DMS114 treated with DMSO at 0.1 percent for 48 hours (cell line): ENCODE measurements at regions not wholly inside any gene's neighbourhood (a gene's known extent, or its start where the extent isn't known, plus 50 kb on each side); places are given as distances from the start of the nearest gene placed in this dataset.

Source experiments
- DNase-seq: peaks from one replicate; lab custom pipeline; 2025; ENCODE audit not compliant: unreplicated experiment; lab: John Stamatoyannopoulos, UW

GRCh38 chr2:120807751-120808150 lies 72.1 kb downstream of the GLI2 start:
- no peak for DNase-seq

- DNase-seq = no peak
Measured at GRCh38 chr2:120809151-120809550, 73.5 kb downstream of the GLI2 start.

GRCh38 chr2:120809609-120810440 lies 74.2 kb downstream of the GLI2 start:
- DNase-seq = no peak

- no peak for DNase-seq
Measured at GRCh38 chr2:120810639-120811038, 75.0 kb downstream of the GLI2 start.

GRCh38 chr2:120812866-120813265 lies 77.2 kb downstream of the GLI2 start:
- no peak for DNase-seq

GRCh38 chr2:120814352-120814751 lies 78.7 kb downstream of the GLI2 start:
- no peak for DNase-seq

- no peak for DNase-seq
Measured at GRCh38 chr2:120815292-120815691, 79.6 kb downstream of the GLI2 start.

GRCh38 chr2:120817136-120817955 lies 81.7 kb downstream of the GLI2 start:
- no peak for DNase-seq

GRCh38 chr2:120817956-120818325 lies 82.3 kb downstream of the GLI2 start:
- no peak for DNase-seq

GRCh38 chr2:120818441-120818920 lies 82.8 kb downstream of the GLI2 start:
- no peak for DNase-seq

- no peak for DNase-seq
Measured at GRCh38 chr2:120819720-120820210, 84.1 kb downstream of the GLI2 start.

- no peak for DNase-seq
Measured at GRCh38 chr2:120820263-120820952, 84.7 kb downstream of the GLI2 start.

GRCh38 chr2:120820953-120821279 lies 85.2 kb downstream of the GLI2 start:
- DNase-seq = no peak

- no peak for DNase-seq
Measured at GRCh38 chr2:120821446-120822160, 85.9 kb downstream of the GLI2 start.

- DNase-seq = no peak
Measured at GRCh38 chr2:120822933-120823332, 87.3 kb downstream of the GLI2 start.

GRCh38 chr2:120823551-120823950 lies 87.9 kb downstream of the GLI2 start:
- DNase-seq = no peak

- DNase-seq = no peak
Measured at GRCh38 chr2:120824246-120824645, 88.6 kb downstream of the GLI2 start.

- no peak for DNase-seq
Measured at GRCh38 chr2:120825370-120826259, 89.9 kb downstream of the GLI2 start.

GRCh38 chr2:120826260-120826648 lies 90.6 kb downstream of the GLI2 start:
- DNase-seq = no peak
